ENCODE measurements at regions not wholly inside any gene's neighbourhood (a gene's known extent, or its start where the extent isn't known, plus 50 kb on each side); places are given as distances from the start of the nearest gene placed in this dataset.

DNA sequence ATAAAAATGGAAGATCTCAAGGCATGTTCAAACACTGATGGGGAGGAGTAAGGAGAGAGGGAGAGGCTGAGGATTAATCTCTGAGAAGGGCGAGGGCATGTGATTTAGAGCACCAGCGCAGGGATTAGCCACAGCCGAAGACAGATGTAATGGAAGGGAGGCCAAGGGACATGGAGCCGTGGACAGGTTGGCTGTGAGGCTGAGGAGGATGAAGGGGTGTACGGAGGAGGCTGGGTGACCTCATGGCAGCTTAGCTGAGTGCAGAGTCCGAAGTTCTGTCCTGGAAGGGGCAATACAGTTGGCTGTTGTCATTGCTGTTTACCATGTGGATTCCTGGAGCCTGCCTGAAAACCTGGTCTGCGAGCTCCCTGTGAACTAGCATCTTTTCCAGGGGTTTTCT is 342.8 kb downstream of the RPS6KC1 start:
- TF ChIP-seq, protein P1, sequence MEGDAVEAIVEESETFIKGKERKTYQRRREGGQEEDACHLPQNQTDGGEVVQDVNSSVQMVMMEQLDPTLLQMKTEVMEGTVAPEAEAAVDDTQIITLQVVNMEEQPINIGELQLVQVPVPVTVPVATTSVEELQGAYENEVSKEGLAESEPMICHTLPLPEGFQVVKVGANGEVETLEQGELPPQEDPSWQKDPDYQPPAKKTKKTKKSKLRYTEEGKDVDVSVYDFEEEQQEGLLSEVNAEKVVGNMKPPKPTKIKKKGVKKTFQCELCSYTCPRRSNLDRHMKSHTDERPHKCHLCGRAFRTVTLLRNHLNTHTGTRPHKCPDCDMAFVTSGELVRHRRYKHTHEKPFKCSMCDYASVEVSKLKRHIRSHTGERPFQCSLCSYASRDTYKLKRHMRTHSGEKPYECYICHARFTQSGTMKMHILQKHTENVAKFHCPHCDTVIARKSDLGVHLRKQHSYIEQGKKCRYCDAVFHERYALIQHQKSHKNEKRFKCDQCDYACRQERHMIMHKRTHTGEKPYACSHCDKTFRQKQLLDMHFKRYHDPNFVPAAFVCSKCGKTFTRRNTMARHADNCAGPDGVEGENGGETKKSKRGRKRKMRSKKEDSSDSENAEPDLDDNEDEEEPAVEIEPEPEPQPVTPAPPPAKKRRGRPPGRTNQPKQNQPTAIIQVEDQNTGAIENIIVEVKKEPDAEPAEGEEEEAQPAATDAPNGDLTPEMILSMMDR (IDR thresholded peaks at IDR 0.05): no peak
- no peak for TF ChIP-seq POLR2A (IDR thresholded peaks at IDR 0.05)

Data from lower leg skin (tissue), 3 donors.